NCI-H2227 (cell line): ENCODE measurements at regions not wholly inside any gene's neighbourhood (a gene's known extent, or its start where the extent isn't known, plus 50 kb on each side); places are given as distances from the start of the nearest gene placed in this dataset.
"Not testable (repeated sequence)": the region's sequence is repeated elsewhere in the genome, so short reads cannot be mapped to it uniquely, and the experiment has no call there.

Experiments
- DNase-seq: peaks from one replicate; lab custom pipeline; 2025; ENCODE audit not compliant: unreplicated experiment; lab: John Stamatoyannopoulos, UW

DNA sequence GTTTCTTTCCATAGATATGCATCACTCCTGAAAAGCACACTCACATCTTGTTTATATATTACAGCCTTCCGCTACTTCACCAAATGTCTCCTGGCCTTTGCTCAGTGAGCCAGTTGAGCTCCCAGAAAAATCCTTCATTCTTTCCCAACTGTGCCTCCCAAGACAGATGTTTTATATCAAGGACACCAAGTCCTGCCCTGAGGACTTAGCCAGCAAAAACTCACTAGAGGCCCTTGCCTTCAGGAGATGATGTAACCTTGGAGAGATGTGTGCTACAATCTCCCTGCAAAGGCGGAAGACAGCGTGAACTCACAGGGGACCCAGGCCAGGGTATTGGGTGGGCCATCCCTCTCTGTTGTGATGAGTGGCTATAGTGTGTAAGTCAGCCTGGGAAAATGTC, 86.1 kb upstream of the CTAGE1 start:
- no peak for DNase-seq

DNA sequence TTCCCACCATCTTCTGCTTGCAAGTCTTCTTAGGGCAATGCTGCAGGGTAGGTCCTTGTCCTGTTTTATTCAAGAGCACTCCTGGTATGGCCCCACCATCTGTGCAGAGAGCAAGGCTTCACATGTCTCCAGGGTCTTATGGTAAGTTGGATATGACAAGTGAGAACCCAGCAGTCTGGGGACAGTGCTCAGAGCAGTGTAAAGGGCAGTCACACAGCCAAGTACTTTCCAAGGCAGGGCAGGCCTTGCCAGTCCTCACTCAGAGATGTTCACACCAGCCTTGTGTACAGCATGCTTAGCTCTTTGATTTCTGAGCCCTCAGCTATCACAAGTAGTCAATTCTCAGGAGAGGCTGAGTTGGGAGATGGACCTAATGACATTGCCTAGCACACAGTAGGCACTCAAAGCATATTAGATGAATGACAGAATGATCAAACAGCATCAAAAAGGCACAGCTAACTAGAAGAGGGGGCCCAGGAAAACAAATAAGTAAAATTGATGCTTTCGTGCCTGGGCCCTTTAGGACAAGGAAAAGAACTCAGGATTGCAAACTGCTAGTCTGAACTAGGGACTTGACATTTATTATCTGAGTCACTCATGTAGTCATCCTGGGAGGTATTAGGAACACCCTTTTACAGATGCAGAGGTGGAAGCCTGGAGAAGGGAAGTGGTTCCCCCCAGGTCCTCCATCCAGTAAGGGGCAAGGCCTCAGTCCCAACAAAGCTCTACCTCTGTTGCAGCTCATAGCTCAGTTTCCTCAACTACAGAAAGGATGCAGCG, 86.7 kb upstream of the CTAGE1 start:
- no peak for DNase-seq

DNA sequence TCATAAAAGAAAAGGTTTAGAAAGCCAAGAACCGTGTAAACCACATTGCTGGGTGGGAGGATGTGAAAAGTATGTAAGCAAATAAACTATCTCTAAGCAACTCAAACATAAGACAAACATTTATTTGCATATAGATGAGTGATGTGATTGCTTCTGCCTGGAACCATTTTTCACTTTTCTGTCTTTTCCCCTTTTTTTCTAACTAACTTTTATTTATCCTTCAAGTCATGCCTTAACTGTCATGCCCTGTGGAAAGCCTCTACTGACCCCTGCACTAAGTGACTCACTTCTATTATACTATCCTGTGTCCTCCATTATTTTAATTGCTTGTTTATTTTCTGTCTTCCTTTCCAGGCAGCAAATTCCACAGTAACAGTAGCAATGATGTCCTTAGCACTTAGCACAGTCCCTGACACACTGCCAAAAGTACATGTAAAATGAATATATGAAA, 87.5 kb upstream of the CTAGE1 start:
- no peak for DNase-seq

DNA sequence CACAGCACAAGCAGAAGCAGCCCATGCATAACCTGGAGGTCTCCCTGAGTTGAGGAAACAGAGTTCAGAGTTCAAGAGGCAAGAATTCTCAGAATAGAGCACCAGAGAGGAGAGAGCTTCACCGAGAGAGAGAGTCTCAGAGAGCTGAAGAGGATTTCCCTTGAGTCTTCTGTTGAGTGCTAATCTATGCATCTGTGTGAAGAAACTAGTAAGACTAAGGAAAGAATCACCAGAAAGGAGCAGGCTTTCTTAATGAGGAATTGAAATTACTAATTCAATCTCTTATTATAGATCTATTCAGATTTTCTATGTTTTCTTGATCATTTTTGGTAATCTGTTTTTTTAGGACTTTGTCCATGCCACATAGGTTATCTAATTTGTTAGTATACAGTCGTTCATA, 89.3 kb upstream of the CTAGE1 start:
- DNase-seq, result no peak

DNA sequence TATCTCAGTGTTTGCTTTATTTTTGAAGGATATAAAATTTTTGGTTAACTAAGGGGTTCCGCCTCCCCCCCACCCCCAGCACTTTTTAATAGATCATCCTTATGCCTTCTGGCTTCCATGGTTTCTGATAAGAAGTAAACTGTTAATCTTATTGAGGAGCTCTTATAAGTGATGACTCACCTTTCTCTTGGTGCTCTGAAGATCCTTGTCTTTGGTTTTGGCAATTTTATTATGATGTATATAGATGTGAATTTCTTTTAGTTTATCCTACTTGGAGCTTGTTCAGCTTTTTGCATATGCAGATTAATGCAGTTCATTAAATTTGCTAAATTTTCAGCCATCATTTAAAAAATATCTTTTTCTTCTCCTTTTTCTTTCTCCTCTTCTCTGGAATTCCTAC, 91.7 kb upstream of the CTAGE1 start:
- DNase-seq, result no peak

DNA sequence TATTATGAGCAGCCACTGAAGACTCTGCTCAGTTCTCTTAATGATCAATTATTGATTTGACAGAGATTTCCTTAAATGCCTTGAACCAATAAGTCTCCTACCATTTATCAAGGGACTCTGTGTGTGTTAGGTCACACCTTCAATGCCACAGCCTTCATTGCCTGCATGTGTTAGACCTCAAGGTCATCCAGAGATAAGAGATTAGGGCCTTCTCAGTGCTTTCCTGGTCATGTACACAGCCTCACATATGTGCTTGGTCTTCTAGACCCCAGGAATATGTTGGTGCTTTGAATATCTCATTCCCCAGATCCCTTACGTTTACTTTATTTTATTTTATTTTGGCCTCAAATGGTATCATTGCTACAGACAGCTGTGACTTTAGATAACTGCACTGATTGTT, 93.0 kb upstream of the CTAGE1 start:
- DNase-seq, result no peak

DNA sequence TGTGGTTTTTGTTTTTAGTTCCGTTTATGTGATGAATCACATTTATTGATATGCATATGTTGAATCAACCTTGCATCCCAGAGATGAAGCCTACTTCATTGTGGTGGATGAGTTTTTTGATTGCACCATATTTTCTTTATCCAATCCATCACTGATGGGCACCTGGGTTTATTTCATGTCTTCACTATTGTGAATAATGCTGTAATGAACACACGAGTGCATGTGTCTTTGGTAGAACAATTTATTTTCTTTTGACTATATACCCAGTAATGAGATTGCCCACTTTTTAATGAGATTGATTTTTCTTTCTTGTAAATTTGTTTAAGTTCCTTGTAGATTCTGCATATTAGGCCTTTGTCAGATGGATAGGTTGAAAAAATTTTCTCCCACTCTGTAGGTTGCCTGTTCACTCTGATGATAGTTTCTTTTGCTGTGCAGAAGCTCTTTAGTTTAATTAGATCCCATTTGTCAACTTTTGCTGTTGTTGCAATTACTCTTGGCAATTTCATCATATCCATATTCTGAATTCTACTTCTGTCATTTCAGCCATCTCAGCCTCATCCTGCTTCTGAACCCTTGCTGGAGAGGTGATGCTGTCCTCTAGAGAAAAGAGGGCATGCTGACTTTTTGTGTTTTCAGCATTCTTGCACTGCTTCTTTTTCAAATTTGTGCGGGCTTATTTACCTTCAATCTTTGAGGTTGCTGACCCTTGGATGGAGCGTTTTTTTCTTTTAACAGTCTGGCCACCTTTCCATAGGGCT, 96.2 kb upstream of the CTAGE1 start:
- DNase-seq, result no peak

DNA sequence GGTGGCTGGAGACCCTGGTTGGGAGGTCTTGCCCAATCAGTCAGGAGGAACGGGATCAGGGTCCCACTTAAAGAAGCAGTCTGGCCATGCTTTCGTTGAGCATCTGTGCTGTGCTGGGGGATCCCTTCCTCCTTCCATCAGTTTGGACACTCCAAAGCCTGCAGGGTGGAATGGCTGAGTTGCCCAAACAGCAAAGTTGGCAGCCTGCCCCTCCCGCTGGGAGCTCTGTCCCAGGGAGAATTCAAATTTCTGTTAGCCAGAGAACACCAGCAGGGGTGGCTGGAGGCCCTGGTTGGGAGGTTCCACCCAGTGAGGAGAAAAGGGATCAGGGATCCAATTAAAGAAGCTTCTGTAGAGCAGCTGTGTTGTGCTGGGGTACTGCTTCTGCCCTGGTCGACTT, 96.9 kb upstream of the CTAGE1 start:
- DNase-seq, result no peak

DNA sequence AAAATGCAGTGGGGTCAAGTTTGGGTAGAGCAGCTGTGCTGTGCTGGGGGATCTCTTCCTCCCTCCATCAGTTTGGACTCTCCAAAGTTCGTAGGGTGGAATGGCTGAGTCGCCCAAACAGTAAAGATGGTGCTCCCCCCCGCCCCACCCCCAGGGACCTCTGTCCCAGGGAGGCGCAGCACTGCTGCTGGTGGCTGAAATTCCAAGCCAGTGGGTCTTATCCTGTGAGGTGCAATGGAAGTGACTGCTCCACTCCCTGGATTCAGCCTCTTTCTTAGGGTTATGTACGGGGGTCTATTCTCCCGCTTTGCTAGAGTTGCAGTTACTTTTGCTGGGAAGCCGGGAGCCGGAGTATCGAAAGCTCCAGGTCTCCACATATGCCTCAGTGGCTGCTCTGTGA, 97.5 kb upstream of the CTAGE1 start:
- no peak for DNase-seq

DNA sequence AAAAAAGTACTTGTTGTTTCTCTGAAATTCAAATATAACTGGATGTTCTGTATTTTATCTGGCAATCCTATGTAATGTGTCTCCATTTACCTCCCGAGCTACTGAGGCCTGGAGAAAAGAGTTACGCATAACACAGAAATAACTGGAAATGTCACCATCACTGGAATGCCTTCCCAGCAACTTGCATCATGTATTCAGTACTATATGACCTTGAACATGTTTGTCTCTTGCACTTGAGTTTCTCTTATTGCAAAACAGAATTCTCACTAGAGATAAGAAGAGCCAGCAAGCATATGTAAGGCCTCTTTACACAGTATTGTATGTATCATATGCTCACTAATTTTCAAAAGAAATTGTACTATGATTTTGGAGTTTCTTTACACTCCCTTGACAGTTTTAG, 99.6 kb upstream of the CTAGE1 start:
- no peak for DNase-seq

DNA sequence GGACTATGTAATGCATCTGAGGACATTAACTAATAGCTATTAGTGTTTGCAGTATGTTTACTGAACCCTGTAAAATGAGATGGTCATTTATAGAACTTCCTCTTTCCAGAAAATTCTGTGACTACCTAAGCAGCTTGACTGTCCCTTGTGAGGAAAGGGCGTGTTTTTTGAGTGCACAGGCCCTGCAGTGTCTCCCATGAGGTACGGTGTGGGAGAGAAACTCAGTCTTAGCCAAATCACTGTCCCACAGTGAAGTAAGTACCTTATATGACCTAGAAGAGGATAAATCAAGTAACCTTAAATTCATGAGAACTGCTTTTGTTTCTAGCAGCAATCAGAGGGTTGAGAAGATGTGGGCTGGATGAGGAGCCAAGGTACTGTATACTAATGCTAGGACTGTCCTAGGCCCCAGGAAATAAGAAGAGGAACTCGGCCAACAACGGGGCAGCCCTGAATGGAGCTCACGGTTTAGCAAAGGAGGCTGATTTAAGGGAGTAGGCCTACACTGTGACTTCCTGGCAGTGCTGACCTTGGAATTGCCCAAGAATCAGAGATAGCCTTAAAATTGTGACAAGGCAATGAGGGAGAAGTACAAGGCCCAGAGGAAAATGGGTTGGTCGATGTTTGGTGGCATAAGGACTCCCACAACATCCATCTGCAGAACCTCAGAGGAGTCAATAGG, 103.5 kb upstream of the CTAGE1 start:
- no peak for DNase-seq

DNA sequence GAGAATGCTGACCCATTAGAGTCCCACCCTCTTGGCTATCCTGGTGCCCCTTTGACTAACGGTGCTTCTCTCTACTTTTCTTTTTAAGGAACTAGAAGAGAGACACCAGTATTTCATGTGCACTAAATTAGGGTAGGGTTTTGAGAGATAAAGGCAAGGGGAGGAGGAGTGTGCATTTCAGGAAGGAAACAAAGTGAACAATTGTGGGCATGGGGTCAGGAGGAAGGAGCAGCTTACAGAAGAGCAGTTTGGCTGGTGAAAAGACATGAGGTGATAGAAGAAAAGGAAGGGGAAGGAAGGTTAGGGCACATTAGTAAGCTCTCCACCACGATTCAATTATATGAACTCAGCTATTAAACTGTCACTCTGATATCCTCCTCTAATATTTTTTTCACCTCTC, 105.8 kb upstream of the CTAGE1 start:
- DNase-seq, result no peak

DNA sequence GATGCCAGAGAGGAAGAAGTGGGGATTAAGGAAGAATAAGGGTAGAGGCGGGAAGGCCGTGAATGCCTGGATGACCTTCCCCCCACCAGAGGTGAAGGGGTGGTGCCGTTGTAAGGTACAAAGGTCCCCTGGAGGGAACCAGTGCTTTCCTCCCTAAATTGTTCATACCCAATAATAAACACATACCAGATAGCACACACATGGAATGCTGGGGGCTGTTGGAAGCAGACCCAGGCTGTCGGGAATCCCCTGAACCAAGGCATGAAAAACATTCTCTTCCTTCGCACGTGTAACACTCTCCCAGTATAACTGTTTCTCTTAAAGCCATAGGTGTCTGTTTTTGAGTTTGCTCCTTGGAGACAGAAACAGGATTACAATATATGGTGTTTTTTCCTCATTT, 107.1 kb upstream of the CTAGE1 start:
- no peak for DNase-seq

DNA sequence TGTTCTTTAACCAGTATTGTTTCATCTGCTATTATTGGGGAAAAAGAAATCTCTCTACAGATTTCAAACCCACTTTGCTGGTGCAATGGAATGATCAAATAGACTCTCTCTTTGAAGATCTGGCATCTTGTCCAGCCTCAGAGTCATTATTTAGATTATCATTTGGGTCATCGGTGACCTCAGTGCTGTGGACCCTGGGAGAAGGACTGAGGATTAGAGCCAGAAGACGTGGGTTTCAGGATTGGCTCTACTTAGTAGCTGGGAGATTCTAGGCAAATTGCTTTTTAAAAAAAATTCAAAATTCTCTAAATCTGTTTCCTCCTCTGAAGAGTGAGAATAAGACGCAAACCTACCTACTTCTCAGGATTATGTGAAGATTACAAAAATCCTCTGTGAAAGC, 107.6 kb upstream of the CTAGE1 start:
- no peak for DNase-seq

DNA sequence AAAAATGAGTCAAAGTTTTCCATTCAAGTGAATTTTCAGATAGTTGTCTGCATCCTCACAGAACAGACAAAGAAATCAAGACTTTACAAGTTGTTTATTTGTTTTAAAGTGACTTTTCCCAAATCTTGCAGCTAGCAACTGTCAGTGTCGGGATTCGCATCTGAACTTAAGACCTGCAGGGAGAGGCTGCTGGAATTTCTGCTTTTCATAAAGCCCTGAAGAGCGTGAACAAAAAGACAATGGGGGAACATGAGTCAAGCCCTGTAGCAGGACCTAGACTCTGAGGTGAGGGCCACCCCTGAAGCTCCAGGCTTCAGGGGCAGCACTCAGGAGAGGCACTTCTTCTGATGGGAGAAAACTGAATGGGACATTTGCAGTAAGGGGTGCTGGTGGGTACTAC, 108.2 kb upstream of the CTAGE1 start:
- DNase-seq, result no peak

DNA sequence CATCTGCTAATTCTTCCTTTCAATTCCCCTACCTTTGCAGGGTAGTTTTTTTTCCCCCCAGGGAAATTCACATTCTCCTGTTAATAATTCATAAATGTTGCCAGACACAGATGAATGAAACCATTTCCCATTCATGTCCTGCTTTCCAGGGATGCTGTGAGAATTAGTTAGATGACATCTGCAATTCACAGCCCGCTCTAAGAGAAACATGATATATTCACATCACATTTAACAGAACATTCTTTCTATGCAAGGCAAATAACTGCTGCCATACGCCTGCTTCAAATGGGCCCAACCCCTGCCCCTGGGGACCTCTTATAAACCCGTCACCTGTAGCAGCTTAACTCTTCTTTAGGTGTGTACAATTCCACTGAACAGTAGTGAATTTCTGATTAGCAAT, 110.6 kb upstream of the CTAGE1 start:
- no peak for DNase-seq

DNA sequence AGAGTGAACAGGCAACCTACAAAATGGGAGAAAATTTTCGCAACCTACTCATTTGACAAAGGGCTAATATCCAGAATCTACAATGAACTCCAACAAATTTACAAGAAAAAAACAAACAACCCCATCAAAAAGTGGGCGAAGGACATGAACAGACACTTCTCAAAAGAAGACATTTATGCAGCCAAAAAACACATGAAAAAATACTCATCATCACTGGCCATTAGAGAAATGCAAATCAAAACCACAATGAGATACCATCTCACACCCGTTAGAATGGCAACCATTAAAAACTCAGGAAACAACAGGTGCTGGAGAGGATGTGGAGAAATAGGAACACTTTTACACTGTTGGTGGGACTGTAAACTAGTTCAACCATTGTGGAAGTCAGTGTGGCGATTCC, 117.0 kb upstream of the CTAGE1 start:
- not testable (repeated sequence) for DNase-seq

DNA sequence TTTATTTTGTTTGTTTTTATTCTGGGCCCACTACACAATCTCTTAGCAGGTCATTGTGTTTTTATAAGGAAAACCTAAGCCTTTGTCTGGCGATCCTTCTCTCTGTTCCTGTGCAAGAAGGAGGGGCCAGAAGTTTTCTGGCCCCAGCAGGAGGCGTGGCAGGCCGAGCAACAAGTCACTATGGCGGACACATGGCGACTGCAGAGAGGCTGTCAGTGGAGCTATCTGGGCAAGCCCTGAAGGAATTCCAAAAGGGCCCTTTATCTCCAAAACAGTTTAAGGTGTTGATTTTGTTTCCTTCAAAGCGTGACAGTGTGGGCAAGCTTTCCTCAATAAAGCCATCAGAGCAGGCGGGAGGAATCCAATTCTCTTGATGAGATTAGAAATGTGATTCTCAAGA, 118.8 kb upstream of the CTAGE1 start:
- DNase-seq, result no peak

DNA sequence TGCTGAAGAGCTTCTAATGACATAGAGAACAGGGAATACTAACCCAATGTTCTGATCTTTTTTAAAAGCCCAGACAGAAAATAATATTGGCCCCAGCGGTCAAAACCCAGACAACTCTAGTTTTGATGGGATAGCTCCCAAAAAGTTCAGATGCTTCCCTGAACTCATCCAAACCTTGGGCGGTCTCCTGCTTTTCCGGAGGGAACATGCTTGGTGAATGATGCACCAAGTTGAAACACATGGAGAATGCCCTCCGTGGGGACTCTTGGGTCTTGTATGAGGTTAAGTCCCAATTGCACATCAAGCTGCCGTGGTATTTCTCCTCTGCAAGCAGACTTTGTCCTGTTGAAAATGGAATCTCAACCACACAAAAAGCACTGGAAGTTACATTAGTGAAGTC, 120.7 kb upstream of the CTAGE1 start:
- no peak for DNase-seq

DNA sequence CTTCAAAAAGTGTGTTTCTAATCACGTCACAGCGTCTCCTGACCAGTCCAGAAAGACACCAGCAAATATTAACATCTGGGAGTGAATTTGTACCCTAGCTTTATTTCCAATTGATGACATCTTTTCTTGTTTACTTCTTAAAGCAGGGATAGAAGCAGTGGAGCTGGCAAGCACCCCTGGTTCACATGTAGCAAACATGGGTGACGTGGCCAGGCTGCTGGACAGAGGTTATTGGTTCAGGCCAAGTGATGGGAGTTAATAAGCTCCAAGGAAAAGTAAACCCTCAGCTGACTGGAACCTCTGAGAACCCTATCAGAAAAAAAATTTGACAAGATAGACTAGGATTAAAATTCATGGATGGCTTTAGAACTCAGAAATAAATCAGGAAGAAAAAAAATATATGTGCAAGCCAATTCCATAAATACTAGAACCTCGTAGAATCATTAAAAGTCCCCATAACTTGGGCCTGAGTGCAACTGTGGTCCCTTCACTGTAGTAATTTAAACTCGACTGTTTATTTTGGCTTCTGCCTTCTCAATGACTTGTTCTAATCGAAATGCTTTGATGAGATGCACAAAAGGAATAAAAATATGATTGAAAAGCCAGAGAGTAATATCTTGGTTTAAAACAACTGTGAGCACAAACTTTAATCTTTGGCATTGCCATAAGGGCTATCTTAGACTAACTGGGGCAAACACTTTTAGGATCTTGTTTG, 121.5 kb upstream of the CTAGE1 start:
- DNase-seq, result no peak

DNA sequence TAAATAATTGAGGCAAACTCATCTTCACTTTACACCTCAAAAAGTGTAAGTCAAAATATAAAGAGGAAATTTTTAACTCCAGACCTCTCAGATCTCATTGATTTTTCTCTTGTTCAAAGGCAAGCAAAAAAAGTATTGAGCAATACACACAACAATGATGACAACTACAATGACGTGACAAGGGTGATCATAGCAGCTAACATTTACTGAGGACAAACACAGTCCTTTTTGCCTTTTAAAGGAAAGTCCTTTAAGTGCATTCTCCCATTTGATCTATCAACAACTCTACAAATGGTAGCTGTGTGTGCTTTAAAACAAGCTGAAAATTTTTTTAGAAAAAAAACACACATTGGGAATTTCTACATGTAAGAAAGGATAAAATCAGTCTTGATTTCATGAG, 123.5 kb upstream of the CTAGE1 start:
- no peak for DNase-seq
